Mesothelial cell of epicardium (in vitro differentiated cells): ENCODE measurements at regions not wholly inside any gene's neighbourhood (a gene's known extent, or its start where the extent isn't known, plus 50 kb on each side); places are given as distances from the start of the nearest gene placed in this dataset.
"Not testable (repeated sequence)": the region's sequence is repeated elsewhere in the genome, so short reads cannot be mapped to it uniquely, and the experiment has no call there.

Experiments
- DNase-seq, 2 experiments: peaks; one replicate each; pipeline ENCODE4 v3.0.0; 2021; ENCODE audit warnings: low spot score in 2 of 2; ENCODE audit not compliant: unreplicated experiment in 2 of 2
- H3K27ac Mint-ChIP-seq: 2 replicates; pipeline ENCODE4 v1.8.0; 2021; ENCODE audit warnings: mixed read lengths
- H3K27me3 Mint-ChIP-seq: 2 replicates; pipeline ENCODE4 v1.8.0; 2021; ENCODE audit warnings: low read depth, mixed read lengths
- H3K36me3 Mint-ChIP-seq: 2 replicates; pipeline ENCODE4 v1.8.0; 2021; ENCODE audit warnings: mixed read lengths
- H3K4me1 Mint-ChIP-seq: 2 replicates; pipeline ENCODE4 v1.8.0; 2021; ENCODE audit warnings: mixed read lengths
- H3K4me3 Mint-ChIP-seq: 2 replicates; pipeline ENCODE4 v1.8.0; 2021; ENCODE audit warnings: mild to moderate bottlenecking, moderate library complexity, mixed read lengths
- H3K9me3 Mint-ChIP-seq: 2 replicates; pipeline ENCODE4 v1.8.0; 2021; ENCODE audit warnings: mixed read lengths
- CTCF ChIP-seq: fragments of 200-600 bp; sonication (generic); IDR thresholded peaks from one replicate; pipeline ENCODE4 v1.5.0; 2021; ENCODE audit warnings: antibody characterized with exemption; ENCODE audit not compliant: unreplicated experiment

GRCh38 chr3:124364317-124365020 lies 365.8 kb upstream of the UMPS start:
- H3K4me3 Mint-ChIP-seq, result no peak overlapping the region
- no peak for TF ChIP-seq CTCF
- peaks cover 49% of the 10 kb centered on the region for H3K4me1 Mint-ChIP-seq
- peak overlapping the region; percentile 78 for H3K27ac Mint-ChIP-seq
- no peak for DNase-seq
- peaks cover 4% of the 10 kb centered on the region for H3K9me3 Mint-ChIP-seq
- H3K27me3 Mint-ChIP-seq, result no peaks in the 10 kb centered on the region
- peaks cover 7% of the 10 kb centered on the region for H3K36me3 Mint-ChIP-seq

GRCh38 chr3:124366655-124367054 lies 363.6 kb upstream of the UMPS start:
- Mint-ChIP-seq H3K9me3 (peaks cover 21% of the 10 kb centered on the region), H3K36me3 (peaks cover 19% of the 10 kb centered on the region), H3K4me1 (peaks cover 30% of the 10 kb centered on the region)
- H3K27me3 Mint-ChIP-seq, H3K4me3 Mint-ChIP-seq, DNase-seq, H3K27ac Mint-ChIP-seq: not testable (repeated sequence)

DNA sequence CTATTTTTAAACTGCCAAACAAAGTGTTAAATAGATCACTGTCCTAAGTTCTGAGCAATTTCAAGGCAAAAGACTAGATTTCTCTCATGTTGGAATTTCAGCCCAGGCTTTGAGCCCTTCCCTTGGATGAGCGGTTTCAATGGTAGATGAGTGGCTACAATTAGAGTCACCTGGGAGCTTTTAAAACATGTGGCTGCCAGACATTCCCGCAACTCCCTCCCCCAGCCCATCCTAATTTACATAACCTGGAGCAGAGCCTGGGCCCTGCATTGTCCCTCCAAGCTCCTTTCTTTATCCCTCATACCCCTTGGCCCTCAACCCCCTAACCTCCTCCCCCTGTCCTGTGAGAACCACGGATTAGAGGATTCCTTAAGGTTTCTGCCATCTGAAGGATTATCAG lies 357.5 kb upstream of the UMPS start:
- Mint-ChIP-seq H3K36me3 (peaks cover 17% of the 10 kb centered on the region), H3K4me3 (no peak overlapping the region), H3K4me1 (no peaks in the 10 kb centered on the region), H3K27ac (no peak overlapping the region), H3K9me3 (peaks cover 34% of the 10 kb centered on the region), H3K27me3 (no peaks in the 10 kb centered on the region)
- no peak for DNase-seq
- no peak for TF ChIP-seq CTCF

DNA sequence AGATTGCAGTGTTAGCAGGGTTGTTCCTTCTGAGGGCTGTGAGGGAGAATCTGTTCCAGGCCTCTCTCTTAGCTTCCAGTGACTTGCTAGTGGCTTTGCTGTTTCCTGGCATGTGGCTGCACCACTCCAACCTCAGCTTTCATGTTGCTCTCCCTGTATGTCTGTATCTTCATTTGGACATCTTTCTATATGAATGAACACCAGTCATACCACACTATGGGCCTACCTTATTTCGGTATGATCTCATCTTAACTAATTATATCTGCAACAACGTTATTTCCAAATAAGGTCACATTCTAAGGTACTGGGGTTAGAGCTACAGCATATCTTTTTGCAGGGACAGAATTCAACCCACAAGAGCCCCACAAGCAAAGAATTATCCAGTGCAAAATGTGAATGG lies 356.7 kb upstream of the UMPS start:
- no peak for TF ChIP-seq CTCF
- Mint-ChIP-seq H3K27me3 (no peaks in the 10 kb centered on the region), H3K9me3 (peaks cover 41% of the 10 kb centered on the region), H3K4me1 (no peaks in the 10 kb centered on the region), H3K36me3 (peaks cover 18% of the 10 kb centered on the region), H3K4me3 (no peak overlapping the region), H3K27ac (no peak overlapping the region)
- no peak for DNase-seq

DNA sequence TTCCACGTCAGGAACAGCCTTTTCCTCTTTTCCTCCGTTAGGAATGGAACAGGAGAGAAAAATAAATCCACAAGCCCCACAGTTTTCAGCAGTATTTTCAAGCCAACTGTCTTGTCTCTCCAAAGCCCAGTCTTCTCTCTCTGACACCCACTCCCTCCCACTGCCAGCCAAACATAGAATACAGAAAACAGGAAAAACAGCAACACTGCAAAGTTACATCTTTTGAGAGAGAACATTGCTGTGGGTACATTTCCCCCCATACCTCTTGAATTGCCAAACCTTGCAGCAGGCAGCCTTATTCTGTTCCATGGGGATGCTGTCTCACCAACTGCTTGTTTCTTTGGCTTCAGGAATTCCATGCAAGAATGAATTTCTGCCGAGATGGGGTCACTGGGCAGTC lies 355.7 kb upstream of the UMPS start:
- no peaks in the 10 kb centered on the region for H3K27me3 Mint-ChIP-seq
- no peak for TF ChIP-seq CTCF
- no peak overlapping the region for H3K27ac Mint-ChIP-seq
- H3K4me1 Mint-ChIP-seq, result no peaks in the 10 kb centered on the region
- H3K4me3 Mint-ChIP-seq, result no peak overlapping the region
- H3K36me3 Mint-ChIP-seq, result peaks cover 14% of the 10 kb centered on the region
- H3K9me3 Mint-ChIP-seq, result peaks cover 38% of the 10 kb centered on the region
- no peak for DNase-seq

- no peak for TF ChIP-seq CTCF
- peaks cover 24% of the 10 kb centered on the region for H3K4me1 Mint-ChIP-seq
- H3K27ac Mint-ChIP-seq, result no peak overlapping the region
- no peak overlapping the region for H3K4me3 Mint-ChIP-seq
- H3K36me3 Mint-ChIP-seq, result peaks cover 2% of the 10 kb centered on the region
- no peaks in the 10 kb centered on the region for H3K27me3 Mint-ChIP-seq
- DNase-seq, result no peak
- H3K9me3 Mint-ChIP-seq, result peaks cover 18% of the 10 kb centered on the region
Measured at GRCh38 chr3:124381575-124382333, 348.5 kb upstream of the UMPS start.
